ENCODE measurements at regions not wholly inside any gene's neighbourhood (a gene's known extent, or its start where the extent isn't known, plus 50 kb on each side); places are given as distances from the start of the nearest gene placed in this dataset.

GRCh38 chr2:220114443-220114842, 487.0 kb downstream of the SLC4A3 start:
- TF ChIP-seq EZH2phosphoT487 (IDR thresholded peaks at IDR 0.05; ENCODE audit: insufficient read depth, low read depth), result no peak
- no peak for TF ChIP-seq EZH2 (IDR thresholded peaks at IDR 0.05; ENCODE audit: insufficient read depth, poor library complexity, severe bottlenecking)
